AG10803 (cell line): ENCODE measurements at regions not wholly inside any gene's neighbourhood (a gene's known extent, or its start where the extent isn't known, plus 50 kb on each side); places are given as distances from the start of the nearest gene placed in this dataset.
A peak's percentile ranks its signal among the peaks of the same experiment; 100 is the strongest.

ENCODE experiments used
- DNase-seq: peaks from one replicate; pipeline ENCODE4 v3.0.0; 2010; ENCODE audit warnings: low read depth
- H3K4me3 ChIP-seq: 2 replicates; pipeline ENCODE4 v1.5.1; 2011; ENCODE audit warnings: mild to moderate bottlenecking, low read length, control low read depth
- TF ChIP-seq, protein P1 (sequence below): conservative IDR thresholded peaks from 2 replicates; pipeline ENCODE4 v1.5.1; 2011; ENCODE audit warnings: mild to moderate bottlenecking, low read length, control low read depth, inconsistent platforms

DNA sequence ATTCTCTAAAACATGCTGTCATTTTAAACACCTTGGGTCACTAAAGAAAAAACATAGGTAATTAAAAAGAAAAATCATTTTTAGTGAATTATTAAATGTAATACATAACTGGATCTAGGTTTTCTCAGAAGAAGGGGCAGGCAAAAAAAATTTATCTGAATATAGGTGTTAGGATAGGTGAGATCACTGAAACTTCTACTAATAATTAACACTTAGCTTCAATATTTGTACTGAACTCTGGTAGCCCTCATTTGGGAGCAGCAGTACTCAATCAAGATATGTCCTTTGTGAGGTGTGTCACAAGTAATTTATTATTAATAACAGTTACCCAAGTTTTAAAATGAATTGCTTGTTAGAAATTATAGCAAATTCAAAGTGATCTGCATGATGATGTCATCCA lies 103.6 kb downstream of the ATP23 start:
- DNase-seq = no peak
- TF ChIP-seq, protein P1, sequence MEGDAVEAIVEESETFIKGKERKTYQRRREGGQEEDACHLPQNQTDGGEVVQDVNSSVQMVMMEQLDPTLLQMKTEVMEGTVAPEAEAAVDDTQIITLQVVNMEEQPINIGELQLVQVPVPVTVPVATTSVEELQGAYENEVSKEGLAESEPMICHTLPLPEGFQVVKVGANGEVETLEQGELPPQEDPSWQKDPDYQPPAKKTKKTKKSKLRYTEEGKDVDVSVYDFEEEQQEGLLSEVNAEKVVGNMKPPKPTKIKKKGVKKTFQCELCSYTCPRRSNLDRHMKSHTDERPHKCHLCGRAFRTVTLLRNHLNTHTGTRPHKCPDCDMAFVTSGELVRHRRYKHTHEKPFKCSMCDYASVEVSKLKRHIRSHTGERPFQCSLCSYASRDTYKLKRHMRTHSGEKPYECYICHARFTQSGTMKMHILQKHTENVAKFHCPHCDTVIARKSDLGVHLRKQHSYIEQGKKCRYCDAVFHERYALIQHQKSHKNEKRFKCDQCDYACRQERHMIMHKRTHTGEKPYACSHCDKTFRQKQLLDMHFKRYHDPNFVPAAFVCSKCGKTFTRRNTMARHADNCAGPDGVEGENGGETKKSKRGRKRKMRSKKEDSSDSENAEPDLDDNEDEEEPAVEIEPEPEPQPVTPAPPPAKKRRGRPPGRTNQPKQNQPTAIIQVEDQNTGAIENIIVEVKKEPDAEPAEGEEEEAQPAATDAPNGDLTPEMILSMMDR = no peak
- no peak overlapping the region for H3K4me3 ChIP-seq

DNA sequence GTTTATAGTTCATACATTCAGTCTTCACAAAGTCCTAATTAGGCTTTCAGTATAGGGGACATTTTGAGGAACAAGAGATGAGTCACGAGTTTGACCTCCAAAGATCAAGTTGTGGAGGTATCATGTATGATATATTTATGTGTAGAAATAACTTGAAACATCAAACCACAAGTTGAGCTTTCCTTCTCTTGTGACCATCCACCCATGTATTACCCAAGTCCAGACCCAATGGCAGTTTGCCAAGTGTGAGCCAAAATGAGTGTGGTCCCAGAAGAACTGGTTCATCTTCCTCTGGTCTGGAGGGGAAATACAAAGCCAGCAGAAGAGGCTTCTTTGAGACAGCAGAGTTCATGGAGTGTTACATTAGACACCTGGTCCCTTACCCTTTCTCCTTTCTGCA lies 104.9 kb downstream of the ATP23 start:
- TF ChIP-seq, protein P1 = no peak
- no peak overlapping the region for H3K4me3 ChIP-seq
- DNase-seq = no peak

- TF ChIP-seq, protein P1 = no peak
- H3K4me3 ChIP-seq = no peak overlapping the region
- no peak for DNase-seq
Observed at GRCh38 chr12:58051378-58051777, 110.0 kb downstream of the ATP23 start.

- H3K4me3 ChIP-seq = no peak overlapping the region
- TF ChIP-seq, protein P1 = no peak
- no peak for DNase-seq
Observed at GRCh38 chr12:58064666-58065065, 123.3 kb downstream of the ATP23 start.

DNA sequence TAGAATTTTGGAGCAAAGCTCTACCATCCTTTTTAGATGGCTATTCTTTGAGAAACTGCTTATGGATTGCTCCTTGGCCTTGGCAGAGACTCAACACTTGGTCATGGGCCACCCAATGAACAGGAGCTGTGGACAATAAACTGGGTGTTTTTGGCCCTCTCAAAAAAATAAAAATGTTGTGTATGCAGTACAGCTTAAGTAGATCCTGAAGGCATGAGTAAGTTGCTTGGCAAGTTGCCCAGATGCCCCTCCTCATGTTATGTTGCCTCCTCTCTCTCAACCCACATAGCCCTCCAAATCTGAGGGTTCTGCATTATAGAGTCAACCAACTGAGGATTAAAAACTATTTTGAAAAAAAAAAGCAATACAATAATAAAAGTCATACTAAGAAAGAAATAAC lies 124.9 kb downstream of the ATP23 start:
- no peak for DNase-seq
- H3K4me3 ChIP-seq = no peak overlapping the region
- TF ChIP-seq, protein P1 = no peak

- peak; percentile 62 for DNase-seq
- no peak overlapping the region for H3K4me3 ChIP-seq
- TF ChIP-seq, protein P1 = no peak
Observed at GRCh38 chr12:58067610-58068387, 126.4 kb downstream of the ATP23 start.

- no peak for DNase-seq
- no peak overlapping the region for H3K4me3 ChIP-seq
- TF ChIP-seq, protein P1 = no peak
Observed at GRCh38 chr12:58068706-58069105, 127.3 kb downstream of the ATP23 start.
